WTC11 (cell line): ENCODE measurements at regions not wholly inside any gene's neighbourhood (a gene's known extent, or its start where the extent isn't known, plus 50 kb on each side); places are given as distances from the start of the nearest gene placed in this dataset.

Experiments
- ATAC-seq: fragments of 200-7000 bp; cut with Tn5 transposase; 2 replicates; pipeline ENCODE4 v1.10.0; 2021; ENCODE audit warnings: mild to moderate bottlenecking, moderate library complexity
- CTCF ChIA-PET: fragments of 300-600 bp; sonication (Branson Sonifier 250); formaldehyde crosslinking; loops from one replicate; lab custom pipeline; 2021; ENCODE audit warnings: antibody characterized with exemption; lab: Charles Lee
- POLR2A ChIA-PET: fragments of 350-600 bp; sonication (Branson Sonifier 250); formaldehyde crosslinking; loops from one replicate; lab custom pipeline; 2021; ENCODE audit warnings: antibody characterized with exemption; lab: Charles Lee
- DNase-seq: peaks from one replicate; pipeline ENCODE4 v3.0.0; 2021; ENCODE audit warnings: low spot score
- H3K27ac Mint-ChIP-seq: 2 replicates; pipeline ENCODE4 v1.8.0; 2021; ENCODE audit warnings: mixed read lengths
- H3K27me3 Mint-ChIP-seq: 2 replicates; pipeline ENCODE4 v1.8.0; 2021; ENCODE audit warnings: low read depth, mild to moderate bottlenecking, moderate library complexity, mixed read lengths
- H3K36me3 Mint-ChIP-seq: 2 replicates; pipeline ENCODE4 v1.8.0; 2021; ENCODE audit warnings: mixed read lengths
- H3K4me1 Mint-ChIP-seq: 2 replicates; pipeline ENCODE4 v1.8.0; 2022; ENCODE audit warnings: mixed read lengths
- H3K4me3 Mint-ChIP-seq: 2 replicates; pipeline ENCODE4 v1.8.0; 2021; ENCODE audit warnings: mild to moderate bottlenecking, moderate library complexity, mixed read lengths
- H3K9me3 Mint-ChIP-seq: 2 replicates; pipeline ENCODE4 v1.8.0; 2021; ENCODE audit warnings: mixed read lengths
- ATF2 ChIP-seq: sonication (generic); formaldehyde crosslinking; IDR thresholded peaks from 2 replicates; pipeline ENCODE4 v1.8.1; 2022; ENCODE audit warnings: low read depth, missing genetic modification reagents, borderline replicate concordance
- CREB1 ChIP-seq: sonication (generic); formaldehyde crosslinking; IDR thresholded peaks from 2 replicates; pipeline ENCODE4 v1.8.0; 2023; ENCODE audit warnings: mild to moderate bottlenecking, missing genetic modification reagents
- CREM ChIP-seq: sonication (generic); formaldehyde crosslinking; IDR thresholded peaks from 2 replicates; pipeline ENCODE4 v1.8.1; 2022; ENCODE audit warnings: mild to moderate bottlenecking, missing genetic modification reagents, moderate library complexity
- ELF4 ChIP-seq: sonication (generic); formaldehyde crosslinking; IDR thresholded peaks from 2 replicates; pipeline ENCODE4 v1.8.1; 2022; ENCODE audit warnings: low read depth, mild to moderate bottlenecking, moderate library complexity, missing genetic modification reagents
- EMX1 ChIP-seq: fragments of 250-450 bp; sonication (Bioruptor Pico); IDR thresholded peaks from 2 replicates; pipeline ENCODE4 v1.8.0; 2021; ENCODE audit warnings: mild to moderate bottlenecking
- FOXK1 ChIP-seq: sonication (generic); formaldehyde crosslinking; IDR thresholded peaks from 2 replicates; pipeline ENCODE4 v1.8.0; 2022; ENCODE audit warnings: mild to moderate bottlenecking, moderate library complexity, missing genetic modification reagents
- FOXP1 ChIP-seq: sonication (generic); formaldehyde crosslinking; IDR thresholded peaks from 2 replicates; pipeline ENCODE4 v1.8.0; 2022; ENCODE audit warnings: missing genetic modification reagents, mild to moderate bottlenecking, moderate library complexity, borderline replicate concordance
- GABPB1 ChIP-seq: sonication (generic); formaldehyde crosslinking; IDR thresholded peaks from 2 replicates; pipeline ENCODE4 v1.8.1; 2023; ENCODE audit warnings: mild to moderate bottlenecking, missing genetic modification reagents
- HMGA2 ChIP-seq: fragments of 250-450 bp; sonication (Bioruptor Pico); IDR thresholded peaks from 2 replicates; pipeline ENCODE4 v1.4.0; 2021; ENCODE audit warnings: mild to moderate bottlenecking, moderate library complexity
- IRF2 ChIP-seq: sonication (generic); formaldehyde crosslinking; IDR thresholded peaks from 2 replicates; pipeline ENCODE4 v1.8.0; 2022; ENCODE audit warnings: low read depth, missing genetic modification reagents, borderline replicate concordance
- JAZF1 ChIP-seq: fragments of 250-450 bp; sonication (Bioruptor Pico); IDR thresholded peaks from 2 replicates; pipeline ENCODE4 v1.9.0; 2021; ENCODE audit warnings: moderate library complexity, mild to moderate bottlenecking, inconsistent platforms
- MXD4 ChIP-seq: fragments of 250-450 bp; sonication (Bioruptor Pico); IDR thresholded peaks from 2 replicates; pipeline ENCODE4 v1.8.0; 2021; ENCODE audit warnings: mild to moderate bottlenecking, moderate library complexity, borderline replicate concordance
- PRRX2 ChIP-seq: fragments of 250-450 bp; sonication (Bioruptor Pico); IDR thresholded peaks from 2 replicates; pipeline ENCODE4 v1.8.0; 2021; ENCODE audit warnings: mild to moderate bottlenecking
- TEAD1 ChIP-seq: sonication (generic); formaldehyde crosslinking; IDR thresholded peaks from 2 replicates; pipeline ENCODE4 v1.8.0; 2022; ENCODE audit warnings: mild to moderate bottlenecking, missing genetic modification reagents
- ZBTB21 ChIP-seq: sonication (generic); formaldehyde crosslinking; IDR thresholded peaks from 2 replicates; pipeline ENCODE4 v1.8.1; 2023; ENCODE audit warnings: mild to moderate bottlenecking, missing genetic modification reagents, borderline replicate concordance
- ZNF219 ChIP-seq: sonication (generic); formaldehyde crosslinking; IDR thresholded peaks from 2 replicates; pipeline ENCODE4 v1.8.0; 2023; ENCODE audit warnings: missing genetic modification reagents, mild to moderate bottlenecking, borderline replicate concordance
- ZNF232 ChIP-seq: sonication (generic); formaldehyde crosslinking; IDR thresholded peaks from 2 replicates; pipeline ENCODE4 v1.8.0; 2022; ENCODE audit warnings: mild to moderate bottlenecking, missing genetic modification reagents
- ZNF263 ChIP-seq: sonication (generic); formaldehyde crosslinking; IDR thresholded peaks from 2 replicates; pipeline ENCODE4 v1.8.1; 2022; ENCODE audit warnings: low read depth, mild to moderate bottlenecking, moderate library complexity, missing genetic modification reagents
- ZSCAN18 ChIP-seq: fragments of 250-450 bp; sonication (Bioruptor Pico); IDR thresholded peaks from 2 replicates; pipeline ENCODE4 v2.1.2; 2022; ENCODE audit warnings: mild to moderate bottlenecking, moderate library complexity
- TF ChIP-seq, protein P1 (sequence below): sonication (generic); formaldehyde crosslinking; IDR thresholded peaks from 2 replicates; pipeline ENCODE4 v1.8.0; 2022; ENCODE audit warnings: mild to moderate bottlenecking, missing genetic modification reagents
- TF ChIP-seq, protein P2 (sequence below): sonication (generic); formaldehyde crosslinking; IDR thresholded peaks from 2 replicates; pipeline ENCODE4 v1.8.1; 2023; ENCODE audit warnings: mild to moderate bottlenecking, missing genetic modification reagents, moderate library complexity
- TF ChIP-seq, protein P3 (sequence below): sonication (generic); formaldehyde crosslinking; IDR thresholded peaks from 2 replicates; pipeline ENCODE4 v1.8.1; 2023; ENCODE audit warnings: mild to moderate bottlenecking, missing genetic modification reagents
- TF ChIP-seq, protein P4 (sequence below): sonication (generic); formaldehyde crosslinking; IDR thresholded peaks from 2 replicates; pipeline ENCODE4 v1.8.0; 2023; ENCODE audit warnings: mild to moderate bottlenecking, missing genetic modification reagents
- TF ChIP-seq, protein P5 (sequence below): fragments of 250-450 bp; sonication (Bioruptor Pico); IDR thresholded peaks from 2 replicates; pipeline ENCODE4 v1.9.0; 2021; ENCODE audit warnings: mild to moderate bottlenecking, borderline replicate concordance
- TF ChIP-seq, protein P6 (sequence below): fragments of 250-450 bp; sonication (Bioruptor Pico); IDR thresholded peaks from 2 replicates; pipeline ENCODE4 v1.9.0; 2021; ENCODE audit warnings: mild to moderate bottlenecking

DNA sequence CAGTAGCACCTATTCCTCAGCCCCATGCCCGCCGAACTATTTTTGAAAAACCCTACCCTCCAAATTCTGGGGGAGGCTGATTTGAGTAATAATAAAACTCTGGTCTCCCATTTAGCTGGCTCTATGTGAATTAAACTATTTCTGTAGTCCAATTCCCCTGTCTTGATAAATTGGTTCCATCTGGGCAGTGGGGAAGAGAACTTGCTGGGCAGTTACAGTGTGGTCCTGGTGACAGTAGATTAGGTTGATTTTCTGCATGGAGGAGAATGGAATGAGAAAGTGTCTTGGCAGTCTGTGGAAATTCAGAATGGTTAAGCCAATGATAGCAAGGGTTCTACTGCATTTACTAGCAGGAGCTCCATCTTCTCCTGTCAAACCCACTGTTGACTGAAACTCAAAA, 95.0 kb downstream of the SPP2 start (continued):
- TF ChIP-seq, protein P1, sequence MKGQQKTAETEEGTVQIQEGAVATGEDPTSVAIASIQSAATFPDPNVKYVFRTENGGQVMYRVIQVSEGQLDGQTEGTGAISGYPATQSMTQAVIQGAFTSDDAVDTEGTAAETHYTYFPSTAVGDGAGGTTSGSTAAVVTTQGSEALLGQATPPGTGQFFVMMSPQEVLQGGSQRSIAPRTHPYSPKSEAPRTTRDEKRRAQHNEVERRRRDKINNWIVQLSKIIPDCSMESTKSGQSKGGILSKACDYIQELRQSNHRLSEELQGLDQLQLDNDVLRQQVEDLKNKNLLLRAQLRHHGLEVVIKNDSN (CRISPR knock-in tag), result no peak
- TF ChIP-seq, protein P2, sequence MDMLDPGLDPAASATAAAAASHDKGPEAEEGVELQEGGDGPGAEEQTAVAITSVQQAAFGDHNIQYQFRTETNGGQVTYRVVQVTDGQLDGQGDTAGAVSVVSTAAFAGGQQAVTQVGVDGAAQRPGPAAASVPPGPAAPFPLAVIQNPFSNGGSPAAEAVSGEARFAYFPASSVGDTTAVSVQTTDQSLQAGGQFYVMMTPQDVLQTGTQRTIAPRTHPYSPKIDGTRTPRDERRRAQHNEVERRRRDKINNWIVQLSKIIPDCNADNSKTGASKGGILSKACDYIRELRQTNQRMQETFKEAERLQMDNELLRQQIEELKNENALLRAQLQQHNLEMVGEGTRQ, result no peak
- TF ChIP-seq, protein P3, sequence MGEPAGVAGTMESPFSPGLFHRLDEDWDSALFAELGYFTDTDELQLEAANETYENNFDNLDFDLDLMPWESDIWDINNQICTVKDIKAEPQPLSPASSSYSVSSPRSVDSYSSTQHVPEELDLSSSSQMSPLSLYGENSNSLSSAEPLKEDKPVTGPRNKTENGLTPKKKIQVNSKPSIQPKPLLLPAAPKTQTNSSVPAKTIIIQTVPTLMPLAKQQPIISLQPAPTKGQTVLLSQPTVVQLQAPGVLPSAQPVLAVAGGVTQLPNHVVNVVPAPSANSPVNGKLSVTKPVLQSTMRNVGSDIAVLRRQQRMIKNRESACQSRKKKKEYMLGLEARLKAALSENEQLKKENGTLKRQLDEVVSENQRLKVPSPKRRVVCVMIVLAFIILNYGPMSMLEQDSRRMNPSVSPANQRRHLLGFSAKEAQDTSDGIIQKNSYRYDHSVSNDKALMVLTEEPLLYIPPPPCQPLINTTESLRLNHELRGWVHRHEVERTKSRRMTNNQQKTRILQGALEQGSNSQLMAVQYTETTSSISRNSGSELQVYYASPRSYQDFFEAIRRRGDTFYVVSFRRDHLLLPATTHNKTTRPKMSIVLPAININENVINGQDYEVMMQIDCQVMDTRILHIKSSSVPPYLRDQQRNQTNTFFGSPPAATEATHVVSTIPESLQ (CRISPR knock-in tag), result no peak
- TF ChIP-seq, protein P4, sequence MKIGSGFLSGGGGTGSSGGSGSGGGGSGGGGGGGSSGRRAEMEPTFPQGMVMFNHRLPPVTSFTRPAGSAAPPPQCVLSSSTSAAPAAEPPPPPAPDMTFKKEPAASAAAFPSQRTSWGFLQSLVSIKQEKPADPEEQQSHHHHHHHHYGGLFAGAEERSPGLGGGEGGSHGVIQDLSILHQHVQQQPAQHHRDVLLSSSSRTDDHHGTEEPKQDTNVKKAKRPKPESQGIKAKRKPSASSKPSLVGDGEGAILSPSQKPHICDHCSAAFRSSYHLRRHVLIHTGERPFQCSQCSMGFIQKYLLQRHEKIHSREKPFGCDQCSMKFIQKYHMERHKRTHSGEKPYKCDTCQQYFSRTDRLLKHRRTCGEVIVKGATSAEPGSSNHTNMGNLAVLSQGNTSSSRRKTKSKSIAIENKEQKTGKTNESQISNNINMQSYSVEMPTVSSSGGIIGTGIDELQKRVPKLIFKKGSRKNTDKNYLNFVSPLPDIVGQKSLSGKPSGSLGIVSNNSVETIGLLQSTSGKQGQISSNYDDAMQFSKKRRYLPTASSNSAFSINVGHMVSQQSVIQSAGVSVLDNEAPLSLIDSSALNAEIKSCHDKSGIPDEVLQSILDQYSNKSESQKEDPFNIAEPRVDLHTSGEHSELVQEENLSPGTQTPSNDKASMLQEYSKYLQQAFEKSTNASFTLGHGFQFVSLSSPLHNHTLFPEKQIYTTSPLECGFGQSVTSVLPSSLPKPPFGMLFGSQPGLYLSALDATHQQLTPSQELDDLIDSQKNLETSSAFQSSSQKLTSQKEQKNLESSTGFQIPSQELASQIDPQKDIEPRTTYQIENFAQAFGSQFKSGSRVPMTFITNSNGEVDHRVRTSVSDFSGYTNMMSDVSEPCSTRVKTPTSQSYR (CRISPR knock-in tag), result no peak
- TF ChIP-seq ZNF232 (CRISPR knock-in tag) (no peak), MXD4 (CRISPR knock-in tag) (no peak), PRRX2 (CRISPR knock-in tag) (no peak), ZNF263 (no peak), EMX1 (CRISPR knock-in tag) (no peak), ZNF219 (CRISPR knock-in tag) (no peak), FOXP1 (CRISPR knock-in tag) (no peak), ELF4 (CRISPR knock-in tag) (no peak)
- TF ChIP-seq, protein P5, sequence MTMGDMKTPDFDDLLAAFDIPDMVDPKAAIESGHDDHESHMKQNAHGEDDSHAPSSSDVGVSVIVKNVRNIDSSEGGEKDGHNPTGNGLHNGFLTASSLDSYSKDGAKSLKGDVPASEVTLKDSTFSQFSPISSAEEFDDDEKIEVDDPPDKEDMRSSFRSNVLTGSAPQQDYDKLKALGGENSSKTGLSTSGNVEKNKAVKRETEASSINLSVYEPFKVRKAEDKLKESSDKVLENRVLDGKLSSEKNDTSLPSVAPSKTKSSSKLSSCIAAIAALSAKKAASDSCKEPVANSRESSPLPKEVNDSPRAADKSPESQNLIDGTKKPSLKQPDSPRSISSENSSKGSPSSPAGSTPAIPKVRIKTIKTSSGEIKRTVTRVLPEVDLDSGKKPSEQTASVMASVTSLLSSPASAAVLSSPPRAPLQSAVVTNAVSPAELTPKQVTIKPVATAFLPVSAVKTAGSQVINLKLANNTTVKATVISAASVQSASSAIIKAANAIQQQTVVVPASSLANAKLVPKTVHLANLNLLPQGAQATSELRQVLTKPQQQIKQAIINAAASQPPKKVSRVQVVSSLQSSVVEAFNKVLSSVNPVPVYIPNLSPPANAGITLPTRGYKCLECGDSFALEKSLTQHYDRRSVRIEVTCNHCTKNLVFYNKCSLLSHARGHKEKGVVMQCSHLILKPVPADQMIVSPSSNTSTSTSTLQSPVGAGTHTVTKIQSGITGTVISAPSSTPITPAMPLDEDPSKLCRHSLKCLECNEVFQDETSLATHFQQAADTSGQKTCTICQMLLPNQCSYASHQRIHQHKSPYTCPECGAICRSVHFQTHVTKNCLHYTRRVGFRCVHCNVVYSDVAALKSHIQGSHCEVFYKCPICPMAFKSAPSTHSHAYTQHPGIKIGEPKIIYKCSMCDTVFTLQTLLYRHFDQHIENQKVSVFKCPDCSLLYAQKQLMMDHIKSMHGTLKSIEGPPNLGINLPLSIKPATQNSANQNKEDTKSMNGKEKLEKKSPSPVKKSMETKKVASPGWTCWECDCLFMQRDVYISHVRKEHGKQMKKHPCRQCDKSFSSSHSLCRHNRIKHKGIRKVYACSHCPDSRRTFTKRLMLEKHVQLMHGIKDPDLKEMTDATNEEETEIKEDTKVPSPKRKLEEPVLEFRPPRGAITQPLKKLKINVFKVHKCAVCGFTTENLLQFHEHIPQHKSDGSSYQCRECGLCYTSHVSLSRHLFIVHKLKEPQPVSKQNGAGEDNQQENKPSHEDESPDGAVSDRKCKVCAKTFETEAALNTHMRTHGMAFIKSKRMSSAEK (CRISPR knock-in tag), result no peak

DNA sequence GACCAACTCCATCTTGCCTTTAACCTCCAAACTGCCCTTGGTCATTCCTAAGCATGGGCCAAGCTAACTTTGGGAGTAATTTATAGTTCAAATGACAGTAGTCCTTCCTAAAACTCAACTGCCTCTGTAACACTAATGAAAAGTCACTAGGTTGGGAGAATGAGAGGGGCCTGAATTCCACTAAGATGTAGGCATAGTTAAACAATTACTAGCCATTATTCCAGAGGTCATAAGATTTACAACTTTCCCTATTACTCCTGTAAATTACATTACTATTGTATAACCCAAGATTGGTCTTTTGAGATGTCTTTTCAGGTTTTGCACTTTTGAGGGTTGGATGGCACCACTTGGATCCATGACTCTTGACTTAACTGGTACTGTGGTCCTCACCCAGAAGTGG, 94.6 kb downstream of the SPP2 start:
- no peak overlapping the region for H3K27ac Mint-ChIP-seq
- H3K9me3 Mint-ChIP-seq, result peaks cover 4% of the 10 kb centered on the region; the same call in 1 of the 2 replicates
- H3K4me3 Mint-ChIP-seq, result no peak overlapping the region
- DNase-seq (no peak), ATAC-seq (no peak)
- ChIA-PET POLR2A (no interaction called here), CTCF (no interaction called here)
- no peaks in the 10 kb centered on the region; the same call in 1 of the 2 replicates for H3K27me3 Mint-ChIP-seq
- H3K4me1 Mint-ChIP-seq, result no peaks in the 10 kb centered on the region
- H3K36me3 Mint-ChIP-seq, result no peaks in the 10 kb centered on the region
- TF ChIP-seq ZSCAN18 (CRISPR knock-in tag), result no peak
- TF ChIP-seq HMGA2 (CRISPR knock-in tag), result no peak
- no peak for TF ChIP-seq ZBTB21
- TF ChIP-seq GABPB1 (CRISPR knock-in tag), result no peak
- no peak for TF ChIP-seq IRF2
- TF ChIP-seq CREB1, result no peak
- no peak for TF ChIP-seq JAZF1 (CRISPR knock-in tag)
- TF ChIP-seq FOXK1 (CRISPR knock-in tag), result no peak
- TF ChIP-seq, protein P6, sequence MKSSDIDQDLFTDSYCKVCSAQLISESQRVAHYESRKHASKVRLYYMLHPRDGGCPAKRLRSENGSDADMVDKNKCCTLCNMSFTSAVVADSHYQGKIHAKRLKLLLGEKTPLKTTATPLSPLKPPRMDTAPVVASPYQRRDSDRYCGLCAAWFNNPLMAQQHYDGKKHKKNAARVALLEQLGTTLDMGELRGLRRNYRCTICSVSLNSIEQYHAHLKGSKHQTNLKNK, result no peak
- no peak for TF ChIP-seq CREM (CRISPR knock-in tag)
- TF ChIP-seq ATF2 (CRISPR knock-in tag), result no peak
- no peak for TF ChIP-seq TEAD1 (CRISPR knock-in tag)
